IPS DF 19.7 (cell line): ENCODE measurements at regions not wholly inside any gene's neighbourhood (a gene's known extent, or its start where the extent isn't known, plus 50 kb on each side); places are given as distances from the start of the nearest gene placed in this dataset.
"Not testable (repeated sequence)": the region's sequence is repeated elsewhere in the genome, so short reads cannot be mapped to it uniquely, and the experiment has no call there.

ENCODE experiments used
- DNase-seq: peaks from one replicate; pipeline ENCODE4 v3.0.0-alpha.2; 2013; ENCODE audit warnings: low read depth, low spot score

DNA sequence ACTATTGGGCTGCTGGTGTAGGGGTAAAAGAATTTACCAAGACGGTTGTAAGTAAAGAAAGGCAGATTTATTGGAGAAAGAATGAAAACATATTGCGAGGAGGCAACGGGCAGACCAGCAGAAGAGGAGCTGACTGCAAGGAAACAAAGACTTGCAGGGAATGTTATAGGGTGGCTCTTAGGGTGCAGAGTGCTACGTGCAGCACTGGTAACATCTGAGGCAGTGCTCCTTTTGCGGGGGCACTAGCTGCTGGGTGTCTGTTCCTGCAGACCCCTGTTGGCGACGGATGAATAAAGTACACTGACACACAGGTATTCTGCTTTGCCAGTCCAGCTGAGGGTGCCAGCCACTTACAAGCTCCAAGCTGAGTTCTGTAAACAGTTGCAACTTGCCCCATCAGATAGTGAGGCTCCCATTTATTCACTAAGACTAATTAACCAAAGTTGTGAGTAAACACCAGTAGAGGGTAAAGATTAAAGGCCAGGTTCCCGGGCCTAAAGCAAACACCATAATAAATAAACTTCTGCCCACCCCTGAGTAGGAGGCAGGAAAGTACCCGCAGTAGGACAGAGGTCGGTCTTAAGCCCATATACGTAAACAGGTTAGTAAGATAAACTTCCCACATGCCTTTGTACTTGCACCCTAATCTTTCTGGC is 140.2 kb upstream of the KCNK1 start:
- DNase-seq, result no peak

DNA sequence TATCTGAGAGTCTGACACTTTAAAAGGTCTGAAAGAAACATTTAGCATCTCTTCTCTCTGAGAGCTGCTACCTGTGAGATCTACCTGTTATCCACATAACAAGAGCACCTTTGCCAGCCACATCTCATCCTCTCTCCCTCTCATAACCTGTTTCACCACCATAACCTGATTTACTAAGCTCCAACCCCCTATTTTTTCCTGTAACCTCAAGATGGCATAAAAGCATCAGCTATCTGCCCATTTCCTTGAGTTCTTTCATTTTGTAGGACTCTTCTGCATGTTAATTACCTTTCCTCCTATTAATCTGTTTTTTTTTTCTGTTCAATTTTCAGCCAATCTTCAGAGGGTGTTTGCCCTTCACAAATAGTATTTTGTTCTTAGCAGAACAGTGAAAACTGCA is 136.5 kb upstream of the KCNK1 start:
- no peak for DNase-seq

- no peak for DNase-seq
Observed at GRCh38 chr1:233478611-233479010, 135.3 kb upstream of the KCNK1 start.

GRCh38 chr1:233479110-233479890 is 134.6 kb upstream of the KCNK1 start:
- no peak for DNase-seq

- no peak for DNase-seq
Observed at GRCh38 chr1:233480198-233480597, 133.7 kb upstream of the KCNK1 start.

DNA sequence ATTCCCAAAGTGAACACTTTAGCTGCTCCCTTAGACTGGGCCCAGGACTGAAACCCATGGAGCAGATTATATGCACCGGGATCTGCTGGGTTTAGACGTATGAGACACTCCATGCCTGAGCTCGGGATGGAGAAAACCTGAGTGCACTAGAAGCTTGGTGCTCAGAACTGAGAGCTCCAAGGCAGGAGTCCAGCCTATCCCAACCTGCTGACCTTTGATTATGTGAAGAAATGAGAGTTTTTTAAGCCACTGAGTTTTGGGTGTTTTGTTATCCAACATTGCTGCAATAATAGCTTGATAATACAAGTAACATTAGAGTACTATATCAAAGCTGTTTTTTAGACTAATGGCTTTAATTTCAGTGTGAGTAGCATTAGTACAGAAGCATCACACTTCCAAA is 131.5 kb upstream of the KCNK1 start:
- DNase-seq, result no peak

GRCh38 chr1:233485385-233485784 is 128.5 kb upstream of the KCNK1 start:
- DNase-seq, result no peak

DNA sequence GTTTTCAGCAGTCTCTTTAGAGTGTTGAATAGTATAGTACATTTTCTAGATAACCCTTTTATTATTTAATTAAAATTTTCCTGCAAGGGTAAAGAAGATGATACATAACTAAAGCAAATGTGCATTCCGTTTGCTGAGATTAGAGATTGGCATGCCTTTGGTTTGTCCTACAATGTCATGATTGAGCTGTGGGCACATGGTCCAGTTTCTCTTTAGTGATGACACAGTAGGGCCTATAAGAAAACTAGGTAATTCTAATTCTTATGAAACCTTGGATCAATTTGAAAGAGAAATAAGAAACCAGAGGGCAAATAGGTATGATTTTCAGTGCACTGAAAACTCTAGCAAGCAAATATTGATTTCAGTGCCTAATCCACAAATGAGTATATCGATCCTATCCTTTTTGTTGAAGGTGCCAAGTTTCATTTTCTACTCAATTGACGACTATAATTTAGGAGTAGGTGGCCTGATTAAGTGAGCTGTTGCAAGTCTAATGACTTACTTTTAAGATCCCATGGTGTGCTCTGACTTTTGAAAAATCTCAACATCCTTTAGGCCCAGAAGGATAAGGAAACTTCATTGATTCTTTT is 128.0 kb upstream of the KCNK1 start:
- no peak for DNase-seq

- no peak for DNase-seq
Observed at GRCh38 chr1:233487408-233487807, 126.5 kb upstream of the KCNK1 start.

GRCh38 chr1:233489411-233489810 is 124.5 kb upstream of the KCNK1 start:
- DNase-seq, result no peak

DNA sequence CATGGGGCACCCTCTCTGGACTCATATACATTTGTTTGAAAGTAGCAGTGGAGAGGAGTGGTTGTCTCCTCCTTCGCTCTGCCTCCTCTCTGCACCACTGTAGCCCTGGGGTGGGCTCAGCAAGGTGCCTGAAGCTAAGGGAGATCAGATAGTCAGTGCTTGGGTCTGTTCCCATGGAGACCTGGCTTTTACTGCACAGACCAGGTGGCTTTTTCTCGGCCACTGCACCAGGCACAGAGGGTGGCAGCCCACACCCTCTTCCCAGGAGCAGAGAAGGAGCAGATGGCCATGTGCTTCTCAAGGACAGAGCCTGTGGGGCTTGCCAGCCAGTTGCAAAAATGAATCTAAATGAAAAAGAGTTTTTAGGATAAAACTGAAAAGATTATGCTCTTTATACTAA is 123.4 kb upstream of the KCNK1 start:
- no peak for DNase-seq

DNA sequence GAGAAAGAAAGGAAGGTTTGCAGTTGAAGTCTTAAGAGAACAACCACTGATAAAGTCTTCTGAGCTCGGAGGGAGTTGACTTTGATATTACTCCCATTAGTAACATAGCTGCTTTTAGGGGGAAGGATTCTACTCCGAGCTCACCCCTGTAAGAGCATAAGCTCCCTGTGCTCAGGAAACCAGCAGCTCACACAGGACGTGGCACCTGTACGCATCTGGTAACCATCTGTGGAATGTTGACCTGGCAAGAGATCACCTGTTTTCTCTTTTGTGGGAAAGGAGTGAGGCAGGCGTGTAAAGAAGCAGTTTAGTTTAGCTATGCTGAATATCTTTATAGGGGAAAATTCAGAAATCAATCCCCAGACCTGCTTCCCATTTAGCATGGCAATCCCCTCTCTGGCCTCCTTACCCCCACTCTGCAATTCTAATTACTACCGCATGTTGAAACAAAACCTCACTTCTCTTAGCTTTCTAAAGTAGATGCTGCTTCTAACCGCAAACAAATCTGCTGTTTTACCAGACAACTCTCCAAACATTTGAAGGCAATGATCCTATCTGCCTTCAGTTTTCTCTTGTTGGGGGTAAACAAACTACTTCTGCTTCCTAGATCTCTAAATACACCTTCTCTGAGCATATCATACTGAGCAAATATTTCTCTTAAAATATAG is 121.8 kb upstream of the KCNK1 start:
- no peak for DNase-seq

DNA sequence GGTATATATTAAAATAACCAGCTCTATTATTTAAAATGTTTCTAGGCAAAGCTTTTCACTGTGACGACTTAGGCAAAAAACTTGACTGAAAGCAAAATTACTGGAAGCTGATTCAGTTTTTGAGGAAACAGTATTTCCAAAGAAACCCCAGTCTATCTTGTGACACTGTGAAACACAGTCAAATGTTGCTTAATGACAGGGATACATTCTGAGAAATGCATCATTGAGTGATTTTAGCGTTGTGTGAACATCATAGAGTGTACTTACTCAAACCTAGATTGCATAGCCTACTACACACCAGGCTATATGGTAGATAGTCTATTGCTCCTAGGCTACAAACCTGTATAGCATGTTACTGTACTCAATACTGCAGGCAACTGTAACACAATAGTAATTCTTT is 116.9 kb upstream of the KCNK1 start:
- DNase-seq, result no peak

DNA sequence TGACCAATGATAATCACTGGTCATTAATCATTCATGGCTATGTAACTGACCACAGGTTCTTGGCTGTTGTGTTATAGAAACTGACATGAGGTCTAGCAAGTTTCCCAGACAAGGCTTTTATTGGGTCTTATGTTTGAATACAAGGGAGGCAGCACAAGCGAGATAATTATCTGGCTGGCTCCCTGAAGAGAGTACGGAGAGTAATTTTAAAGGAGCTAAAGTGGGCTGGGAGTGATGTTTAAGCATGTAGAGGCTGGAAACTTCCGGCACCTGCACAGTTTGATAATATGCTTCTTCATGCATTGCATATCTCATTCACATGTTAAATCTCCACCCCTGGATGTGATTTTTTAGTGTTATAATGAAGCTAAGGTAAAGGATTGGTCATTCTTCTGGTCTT is 116.2 kb upstream of the KCNK1 start:
- DNase-seq, result no peak

DNA sequence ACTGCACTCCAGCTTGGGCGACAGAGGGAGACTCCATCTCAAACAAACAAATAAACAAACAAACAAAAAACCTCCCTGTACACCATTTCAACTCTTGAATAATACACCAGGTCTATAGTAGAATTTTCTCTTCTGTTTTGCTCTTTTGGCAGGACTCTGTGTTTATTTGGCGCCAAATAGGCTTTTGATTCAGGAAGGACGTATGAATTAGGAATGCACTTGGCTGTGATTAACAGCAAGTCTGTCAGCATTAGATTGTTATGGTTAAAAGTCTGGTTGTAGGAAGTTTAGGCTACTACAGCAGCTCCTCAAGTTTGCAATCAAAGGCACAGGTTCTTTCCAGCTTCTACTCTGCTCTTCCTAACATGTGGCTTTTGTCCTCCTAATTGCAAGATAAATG is 113.8 kb upstream of the KCNK1 start:
- no peak for DNase-seq

- no peak for DNase-seq
Observed at GRCh38 chr1:233503366-233503954, 110.4 kb upstream of the KCNK1 start.

DNA sequence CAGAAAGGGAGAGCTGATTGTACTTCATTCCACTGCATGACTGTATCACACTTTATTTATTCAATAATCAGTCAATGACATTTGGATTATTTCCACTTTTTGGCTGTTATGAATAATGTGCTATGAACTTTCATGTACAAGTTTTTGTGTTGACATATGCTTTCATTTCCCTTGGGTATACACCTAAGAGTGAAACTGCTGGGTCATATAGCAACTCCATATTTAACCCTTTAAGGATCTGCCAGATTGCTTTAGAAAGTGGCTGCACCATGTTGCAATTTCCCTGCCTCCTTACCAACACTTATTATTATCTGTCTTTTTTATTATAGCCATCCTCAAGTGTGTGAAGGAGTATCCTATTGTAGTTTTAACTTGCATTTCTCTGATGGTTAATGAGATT is 108.8 kb upstream of the KCNK1 start:
- no peak for DNase-seq

DNA sequence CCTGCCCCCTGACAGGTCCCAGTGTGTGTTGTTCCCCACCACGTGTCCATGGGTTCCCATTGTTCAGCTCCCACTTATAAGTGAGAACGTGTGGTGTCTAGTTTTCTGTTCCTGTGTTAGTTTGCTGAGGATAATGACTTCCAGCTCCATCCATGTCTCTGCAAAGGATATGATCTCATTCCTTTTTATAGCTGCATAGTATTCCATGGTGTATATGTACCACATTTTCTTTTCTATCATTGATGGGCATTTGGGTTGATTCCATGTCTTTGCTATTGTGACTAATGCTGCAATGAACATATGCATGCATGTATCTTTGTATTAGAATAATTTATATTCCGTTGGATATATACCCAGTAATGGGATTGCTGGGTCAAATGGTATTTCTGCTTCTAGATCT is 108.0 kb upstream of the KCNK1 start:
- not testable (repeated sequence) for DNase-seq

DNA sequence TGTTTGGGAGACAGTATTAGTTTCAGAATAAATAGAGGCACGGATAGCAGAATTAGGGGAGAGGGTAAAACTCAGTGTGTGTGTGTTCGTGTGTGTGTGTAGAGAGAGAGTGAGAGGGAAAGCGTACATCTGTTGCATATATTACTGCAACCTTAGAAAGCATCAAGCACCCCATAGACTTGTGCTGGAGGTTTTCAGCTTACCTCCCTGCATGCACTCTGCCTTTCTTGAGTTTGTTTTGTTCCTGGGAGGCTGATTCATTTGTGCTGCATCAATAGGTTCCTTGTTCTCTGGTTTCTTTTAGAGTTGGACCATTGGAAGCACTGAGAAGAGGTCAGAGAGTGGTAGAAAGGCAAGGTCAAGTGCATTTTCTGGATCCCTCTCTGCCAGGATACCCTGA is 104.4 kb upstream of the KCNK1 start:
- DNase-seq, result no peak

GRCh38 chr1:233512538-233512937 is 101.4 kb upstream of the KCNK1 start:
- DNase-seq, result no peak

GRCh38 chr1:233513431-233513830 is 100.5 kb upstream of the KCNK1 start:
- no peak for DNase-seq

- no peak for DNase-seq
Observed at GRCh38 chr1:233514946-233515391, 98.9 kb upstream of the KCNK1 start.
